Spleen (tissue), 11 donors: ENCODE measurements at regions not wholly inside any gene's neighbourhood (a gene's known extent, or its start where the extent isn't known, plus 50 kb on each side); places are given as distances from the start of the nearest gene placed in this dataset.

ENCODE experiments used
- DNase-seq: peaks from one replicate; pipeline ENCODE4 v3.0.0-alpha.2; 2020
- H3K27ac ChIP-seq, 8 donors: fragments of 200-600 bp; sonication (generic) in 7 of 8; 1 replicate in 4 of 8; 2 replicates in 4 of 8; pipeline versions ENCODE4 v1.5.0 to v1.8.0; 2016 to 2021; ENCODE audit warnings: inconsistent platforms in 4 of 8, mild to moderate bottlenecking in 4 of 8, moderate library complexity in 1 of 8
- H3K27me3 ChIP-seq, 7 donors: fragments of 200-600 bp; sonication (generic) in 6 of 7; replicated peaks in 1 of 7; 1 replicate in 4 of 7; 2 replicates in 3 of 7; pipeline versions ENCODE4 v1.5.0 to v1.8.0; 2016 to 2021; ENCODE audit warnings: inconsistent platforms in 3 of 7, mild to moderate bottlenecking in 1 of 7
- H3K36me3 ChIP-seq, 6 donors: fragments of 200-600 bp; sonication (generic) in 5 of 6; 1 replicate in 4 of 6; 2 replicates in 2 of 6; pipeline versions ENCODE4 v1.5.0 to v1.8.0; 2016 to 2021; ENCODE audit warnings: inconsistent platforms in 2 of 6
- H3K4me1 ChIP-seq, 6 donors: fragments of 200-600 bp; sonication (generic) in 5 of 6; 1 replicate in 3 of 6; 2 replicates in 3 of 6; pipeline versions ENCODE4 v1.5.0 to v1.8.0; 2016 to 2021; ENCODE audit warnings: inconsistent platforms in 3 of 6
- H3K4me3 ChIP-seq, 8 donors: fragments of 200-600 bp; sonication (generic) in 7 of 8; 1 replicate in 4 of 8; 2 replicates in 4 of 8; pipeline versions ENCODE4 v1.5.0 to v1.8.0; 2016 to 2021; ENCODE audit warnings: inconsistent platforms in 4 of 8, mild to moderate bottlenecking in 4 of 8, moderate library complexity in 2 of 8
- H3K9me3 ChIP-seq, 8 donors: fragments of 200-600 bp; sonication (generic) in 7 of 8; 1 replicate in 4 of 8; 2 replicates in 4 of 8; pipeline versions ENCODE4 v1.5.0 to v1.8.0; 2016 to 2021; ENCODE audit warnings: inconsistent platforms in 4 of 8
- POLR2A ChIP-seq, 3 donors: fragments of 450-650 bp; IDR thresholded peaks; one replicate each; pipeline ENCODE4 v1.5.1; 2017; ENCODE audit warnings: antibody characterized with exemption in 3 of 3, mild to moderate bottlenecking in 1 of 3
- POLR2AphosphoS5 ChIP-seq, 3 donors: sonication (generic); formaldehyde crosslinking; IDR thresholded peaks; one replicate each; pipeline ENCODE4 v1.5.1; 2017; ENCODE audit warnings: antibody characterized with exemption in 3 of 3
- WGBS, 5 donors: extraction: QIAGEN DNeasy Blood & Tissue Kit in 3 of 5; methylation state at CpG; one replicate each; pipeline versions ENCODE4 v1.1.5 to v1.1.7; 2013 to 2018; 5-methylcytosine and 5-hydroxymethylcytosine counted together
- intact Hi-C: fragments of 100-400 bp; cut with DNase I; formaldehyde crosslinking; loops from one replicate; pipeline ENCODE4 v1.15.0; 2023; ENCODE audit warnings: low total_unique reads
- TF ChIP-seq, protein P1 (sequence below), 11 experiments: fragments of 200-600 bp in 7 of 11; fragments of 450-650 bp in 4 of 11; sonication (generic) in 4 of 11; IDR thresholded peaks in 8 of 11; conservative IDR thresholded peaks in 3 of 11; 1 replicate in 7 of 11; 2 replicates in 4 of 11; pipeline versions ENCODE4 v1.4.0 to v1.8.0; 2016 to 2021; ENCODE audit warnings: antibody characterized with exemption in 11 of 11, inconsistent platforms in 4 of 11, mild to moderate bottlenecking in 1 of 11
- donor health status: healthy with polysubstance abuse.
- donor health status: DM: no; HTN: no; CAD: no; lungs with moderate emphysema.
- donor health status: DM: no; HTN: no; CAD: no.
- donor health status: Bipolar disorder and iron deficiency.
- donor health status: healthy.
- donor health status: DM: no; HTN: no; CAD: no.
- donor health status: DM: yes; HTN: yes; CAD: no.

DNA sequence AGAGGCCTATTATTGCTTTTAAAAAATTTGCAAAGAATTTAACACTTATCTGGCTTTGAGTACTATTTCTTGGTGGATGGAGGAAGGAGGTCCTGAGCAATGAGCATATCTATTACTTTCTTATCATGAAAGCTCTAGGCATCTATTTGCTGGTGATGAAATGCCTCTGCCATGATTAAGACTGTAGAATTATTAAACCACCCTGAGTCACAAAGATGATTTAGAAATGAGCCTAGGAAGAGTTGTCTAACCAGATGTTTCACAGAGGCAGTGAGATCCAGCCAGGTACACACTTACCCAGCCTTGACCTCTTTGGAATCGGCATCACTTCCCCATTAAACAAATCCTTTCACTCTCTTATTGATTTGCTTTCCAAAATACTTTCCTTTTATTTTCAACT lies 304.4 kb upstream of the KIF2A start:
- Histone ChIP-seq H3K27ac (no peak overlapping the region), H3K9me3 (no peaks in the 10 kb centered on the region), H3K27me3 (no peaks in the 10 kb centered on the region), H3K36me3 (no peaks in the 10 kb centered on the region), H3K4me3 (no peak overlapping the region), H3K4me1 (no peaks in the 10 kb centered on the region)
- no peak for TF ChIP-seq POLR2A (IDR thresholded peaks at IDR 0.05)
- no peak for TF ChIP-seq POLR2AphosphoS5 (IDR thresholded peaks at IDR 0.05)
- TF ChIP-seq, protein P1, sequence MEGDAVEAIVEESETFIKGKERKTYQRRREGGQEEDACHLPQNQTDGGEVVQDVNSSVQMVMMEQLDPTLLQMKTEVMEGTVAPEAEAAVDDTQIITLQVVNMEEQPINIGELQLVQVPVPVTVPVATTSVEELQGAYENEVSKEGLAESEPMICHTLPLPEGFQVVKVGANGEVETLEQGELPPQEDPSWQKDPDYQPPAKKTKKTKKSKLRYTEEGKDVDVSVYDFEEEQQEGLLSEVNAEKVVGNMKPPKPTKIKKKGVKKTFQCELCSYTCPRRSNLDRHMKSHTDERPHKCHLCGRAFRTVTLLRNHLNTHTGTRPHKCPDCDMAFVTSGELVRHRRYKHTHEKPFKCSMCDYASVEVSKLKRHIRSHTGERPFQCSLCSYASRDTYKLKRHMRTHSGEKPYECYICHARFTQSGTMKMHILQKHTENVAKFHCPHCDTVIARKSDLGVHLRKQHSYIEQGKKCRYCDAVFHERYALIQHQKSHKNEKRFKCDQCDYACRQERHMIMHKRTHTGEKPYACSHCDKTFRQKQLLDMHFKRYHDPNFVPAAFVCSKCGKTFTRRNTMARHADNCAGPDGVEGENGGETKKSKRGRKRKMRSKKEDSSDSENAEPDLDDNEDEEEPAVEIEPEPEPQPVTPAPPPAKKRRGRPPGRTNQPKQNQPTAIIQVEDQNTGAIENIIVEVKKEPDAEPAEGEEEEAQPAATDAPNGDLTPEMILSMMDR (IDR thresholded peaks at IDR 0.05 in 8 of 11, conservative IDR thresholded peaks at IDR 0.05 in 3 of 11): no peak
- intact Hi-C loops: no loop called here
- 78 to 97% (median 83%) methylated on average over 1 of the region's 1 CpG for WGBS, 5 donors
- DNase-seq: no peak

DNA sequence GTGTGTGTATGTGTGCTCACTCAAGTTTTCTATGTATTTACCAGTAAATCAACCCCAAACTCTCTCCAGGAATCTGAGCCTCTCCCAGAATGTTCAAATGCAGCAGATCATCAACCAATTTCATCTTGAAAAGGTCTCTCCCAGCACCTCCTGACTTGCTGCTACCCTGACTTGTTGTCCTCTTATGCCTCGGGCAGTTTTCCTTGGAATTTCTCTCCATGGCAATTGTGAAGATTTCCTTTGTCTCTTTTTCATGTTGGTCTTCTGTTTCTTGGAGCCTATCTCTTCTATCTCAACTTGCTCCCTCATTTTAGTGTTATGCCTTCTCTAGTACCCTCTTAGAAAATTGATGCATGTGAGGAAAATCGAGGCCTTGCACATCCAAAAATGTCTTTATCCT lies 303.6 kb upstream of the KIF2A start:
- Histone ChIP-seq H3K9me3 (no peaks in the 10 kb centered on the region), H3K4me1 (no peaks in the 10 kb centered on the region), H3K4me3 (no peak overlapping the region), H3K27ac (no peak overlapping the region), H3K27me3 (no peaks in the 10 kb centered on the region), H3K36me3 (no peaks in the 10 kb centered on the region)
- no peak for TF ChIP-seq POLR2A (IDR thresholded peaks at IDR 0.05)
- TF ChIP-seq, protein P1 (IDR thresholded peaks at IDR 0.05 in 8 of 11, conservative IDR thresholded peaks at IDR 0.05 in 3 of 11): no peak
- TF ChIP-seq POLR2AphosphoS5 (IDR thresholded peaks at IDR 0.05): no peak
- no peak for DNase-seq
- intact Hi-C loops: no loop called here
- 56 to 76% (median 68%) methylated on average over 2 of the region's 2 CpGs for WGBS, 5 donors

DNA sequence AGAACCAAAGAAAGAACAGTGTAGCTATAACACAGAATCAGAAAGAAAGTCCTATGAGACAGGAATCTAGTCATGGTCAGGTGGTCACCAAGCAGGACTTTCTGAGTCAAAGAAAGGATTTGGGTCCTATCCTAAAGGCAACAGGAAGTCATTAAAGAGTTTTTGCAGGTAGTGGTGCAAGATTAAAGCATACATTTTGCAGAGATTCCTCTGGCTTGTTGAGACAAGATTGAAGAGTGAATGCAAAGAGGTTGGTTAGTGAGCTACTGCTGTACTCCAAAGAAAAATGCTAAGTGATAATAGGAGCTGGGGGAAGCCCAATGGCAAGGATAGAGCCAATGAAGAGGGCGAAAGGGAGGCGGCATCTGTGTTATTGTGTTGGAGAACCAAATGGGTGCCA lies 300.5 kb upstream of the KIF2A start:
- no peaks in the 10 kb centered on the region for H3K9me3 ChIP-seq
- TF ChIP-seq POLR2AphosphoS5 (IDR thresholded peaks at IDR 0.05) (no peak), POLR2A (IDR thresholded peaks at IDR 0.05) (no peak)
- TF ChIP-seq, protein P1 (IDR thresholded peaks at IDR 0.05 in 8 of 11, conservative IDR thresholded peaks at IDR 0.05 in 3 of 11): no peak

DNA sequence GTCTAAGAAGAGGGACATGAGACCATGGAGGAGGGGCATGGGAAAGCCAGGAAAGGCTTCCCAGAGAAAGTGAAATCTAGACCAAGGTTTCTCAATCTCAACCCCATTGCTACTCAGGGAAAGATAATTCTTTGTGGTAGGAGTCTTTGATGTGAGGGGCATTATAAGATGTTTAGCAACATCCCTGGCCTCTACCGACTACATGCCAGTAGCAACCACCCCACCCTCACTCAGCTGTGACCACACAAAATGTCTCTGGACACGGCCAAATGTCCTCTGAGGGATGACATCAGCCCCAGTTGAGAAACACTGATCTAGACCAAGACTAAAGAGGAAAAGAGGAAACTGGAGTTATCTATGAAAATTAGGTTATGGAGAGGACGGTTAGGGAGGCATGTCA lies 298.5 kb upstream of the KIF2A start:
- WGBS, 5 donors: 63 to 82% (median 72%) methylated on average over 3 of the region's 3 CpGs
- no peaks in the 10 kb centered on the region for H3K9me3 ChIP-seq
- no peaks in the 10 kb centered on the region for H3K27me3 ChIP-seq
- TF ChIP-seq, protein P1 (IDR thresholded peaks at IDR 0.05 in 8 of 11, conservative IDR thresholded peaks at IDR 0.05 in 3 of 11): no peak
- TF ChIP-seq POLR2A (IDR thresholded peaks at IDR 0.05): no peak
- TF ChIP-seq POLR2AphosphoS5 (IDR thresholded peaks at IDR 0.05): no peak
- no peak for DNase-seq
- no peaks in the 10 kb centered on the region for H3K4me1 ChIP-seq
- H3K36me3 ChIP-seq: no peaks in the 10 kb centered on the region
- intact Hi-C loops: no loop called here
- H3K4me3 ChIP-seq: no peak overlapping the region
- no peak overlapping the region for H3K27ac ChIP-seq

More for the DNA sequence above, 300.5 kb upstream of the KIF2A start:
- Histone ChIP-seq H3K4me1 (no peaks in the 10 kb centered on the region), H3K27ac (no peak overlapping the region), H3K36me3 (no peaks in the 10 kb centered on the region), H3K27me3 (no peaks in the 10 kb centered on the region), H3K4me3 (no peak overlapping the region)
- no peak for DNase-seq
- intact Hi-C loops: no loop called here
- WGBS, 5 donors: 83 to 100% (median 94%) methylated on average over 2 of the region's 2 CpGs
